Keratinocyte (primary cell): ENCODE measurements at regions not wholly inside any gene's neighbourhood (a gene's known extent, or its start where the extent isn't known, plus 50 kb on each side); places are given as distances from the start of the nearest gene placed in this dataset.

Source experiments
- DNase-seq: peaks from one replicate; pipeline ENCODE4 v3.0.0-alpha.2; 2011; ENCODE audit warnings: low read depth, missing footprints, low spot score
- FAIRE-seq: peaks from 2 replicates; lab custom pipeline; 2011; peaks lifted over from hg19 to GRCh38; lab: Jason Lieb, UNC
- H2AFZ ChIP-seq: 2 replicates; pipeline ENCODE4 v1.6.0; 2012; ENCODE audit warnings: low read length, control low read depth, inconsistent platforms; ENCODE audit not compliant: control insufficient read depth
- H3K27ac ChIP-seq: 2 replicates; pipeline ENCODE4 v1.5.1; 2011; ENCODE audit warnings: low read length; ENCODE audit not compliant: control insufficient read depth, insufficient read depth
- H3K27me3 ChIP-seq: 3 replicates; pipeline ENCODE4 v1.6.0; 2011; ENCODE audit warnings: low read length; ENCODE audit not compliant: control insufficient read depth, insufficient read depth; ENCODE audit errors: extremely low read depth
- H3K36me3 ChIP-seq, 2 experiments: 2 replicates in 1 of 2; 3 replicates in 1 of 2; pipeline ENCODE4 v1.5.1; 2011; ENCODE audit warnings: low read length in 2 of 2, mild to moderate bottlenecking in 1 of 2; ENCODE audit not compliant: control insufficient read depth in 2 of 2, insufficient read depth in 2 of 2; ENCODE audit errors: extremely low read depth in 1 of 2
- H3K4me1 ChIP-seq: 3 replicates; pipeline ENCODE4 v1.5.1; 2011; ENCODE audit warnings: low read length; ENCODE audit not compliant: control insufficient read depth, insufficient read depth; ENCODE audit errors: extremely low read depth
- H3K4me2 ChIP-seq: 3 replicates; pipeline ENCODE4 v1.6.0; 2011; ENCODE audit warnings: low read depth, low read length; ENCODE audit not compliant: control insufficient read depth, insufficient read depth; ENCODE audit errors: extremely low read depth
- H3K4me3 ChIP-seq, 3 experiments: fragments of 200-600 bp in 1 of 3; sonication (generic) in 1 of 3; 2 replicates in 2 of 3; 3 replicates in 1 of 3; pipeline ENCODE4 v1.5.1; 2011 to 2016; ENCODE audit warnings: low read length in 3 of 3, mild to moderate bottlenecking in 3 of 3, control low read depth in 2 of 3, inconsistent platforms in 1 of 3, low read depth in 1 of 3, mixed read lengths in 1 of 3, mixed run types in 1 of 3, moderate library complexity in 1 of 3; ENCODE audit not compliant: control insufficient read depth in 2 of 3, insufficient read depth in 2 of 3; ENCODE audit errors: extremely low read depth in 1 of 3
- H3K79me2 ChIP-seq: 2 replicates; pipeline ENCODE4 v1.6.0; 2012; ENCODE audit warnings: low read length; ENCODE audit not compliant: control insufficient read depth, insufficient read depth
- H3K9ac ChIP-seq: 3 replicates; pipeline ENCODE4 v1.6.0; 2011; ENCODE audit warnings: low read length; ENCODE audit not compliant: control insufficient read depth, insufficient read depth; ENCODE audit errors: extremely low read depth
- H3K9me1 ChIP-seq: 3 replicates; pipeline ENCODE4 v1.6.0; 2011; ENCODE audit warnings: low read length; ENCODE audit not compliant: control insufficient read depth, insufficient read depth; ENCODE audit errors: extremely low read depth
- H3K9me3 ChIP-seq: 2 replicates; pipeline ENCODE4 v1.5.1; 2012; ENCODE audit warnings: low read depth, low read length; ENCODE audit not compliant: control insufficient read depth
- H4K20me1 ChIP-seq: 3 replicates; pipeline ENCODE4 v1.6.0; 2011; ENCODE audit warnings: low read length; ENCODE audit not compliant: control insufficient read depth, insufficient read depth; ENCODE audit errors: extremely low read depth
- EZH2 ChIP-seq: IDR thresholded peaks from one replicate; pipeline ENCODE4 v1.6.1; 2012; ENCODE audit warnings: inconsistent platforms, mild to moderate bottlenecking, low read length, moderate library complexity
- dilution Hi-C: fragments of 300-500 bp; cut with MboI; formaldehyde crosslinking; loops from one replicate; pipeline ENCODE4 v1.7.0; 2020; ENCODE audit warnings: low sequenced_read_pairs; ENCODE audit not compliant: extremely low pct_ligation_motif_present
- TF ChIP-seq, protein P1 (sequence below), 3 experiments: IDR thresholded peaks in 1 of 3; conservative IDR thresholded peaks in 1 of 3; optimal IDR thresholded peaks in 1 of 3; 2 replicates in 2 of 3; 3 replicates in 1 of 3; pipeline versions ENCODE3 to v1.5.1; 2011; ENCODE audit warnings: low read length in 3 of 3, mild to moderate bottlenecking in 3 of 3, moderate library complexity in 2 of 3, control low read depth in 1 of 3, inconsistent platforms in 1 of 3; ENCODE audit not compliant: insufficient read depth in 2 of 3; ENCODE audit errors: extremely low read depth in 1 of 3

- Histone ChIP-seq H3K36me3 (no peaks in the 10 kb centered on the region), H3K9ac (no peak overlapping the region), H3K9me3 (no peaks in the 10 kb centered on the region), H3K27ac (no peak overlapping the region), H2AFZ (no peak overlapping the region), H4K20me1 (no peaks in the 10 kb centered on the region), H3K4me3 (no peak overlapping the region), H3K4me2 (no peak overlapping the region), H3K9me1 (no peaks in the 10 kb centered on the region), H3K79me2 (no peaks in the 10 kb centered on the region), H3K4me1 (no peaks in the 10 kb centered on the region), H3K27me3 (no peaks in the 10 kb centered on the region)
- no peak for FAIRE-seq
- no peak for TF ChIP-seq EZH2
- TF ChIP-seq, protein P1, sequence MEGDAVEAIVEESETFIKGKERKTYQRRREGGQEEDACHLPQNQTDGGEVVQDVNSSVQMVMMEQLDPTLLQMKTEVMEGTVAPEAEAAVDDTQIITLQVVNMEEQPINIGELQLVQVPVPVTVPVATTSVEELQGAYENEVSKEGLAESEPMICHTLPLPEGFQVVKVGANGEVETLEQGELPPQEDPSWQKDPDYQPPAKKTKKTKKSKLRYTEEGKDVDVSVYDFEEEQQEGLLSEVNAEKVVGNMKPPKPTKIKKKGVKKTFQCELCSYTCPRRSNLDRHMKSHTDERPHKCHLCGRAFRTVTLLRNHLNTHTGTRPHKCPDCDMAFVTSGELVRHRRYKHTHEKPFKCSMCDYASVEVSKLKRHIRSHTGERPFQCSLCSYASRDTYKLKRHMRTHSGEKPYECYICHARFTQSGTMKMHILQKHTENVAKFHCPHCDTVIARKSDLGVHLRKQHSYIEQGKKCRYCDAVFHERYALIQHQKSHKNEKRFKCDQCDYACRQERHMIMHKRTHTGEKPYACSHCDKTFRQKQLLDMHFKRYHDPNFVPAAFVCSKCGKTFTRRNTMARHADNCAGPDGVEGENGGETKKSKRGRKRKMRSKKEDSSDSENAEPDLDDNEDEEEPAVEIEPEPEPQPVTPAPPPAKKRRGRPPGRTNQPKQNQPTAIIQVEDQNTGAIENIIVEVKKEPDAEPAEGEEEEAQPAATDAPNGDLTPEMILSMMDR (optimal IDR thresholded peaks at IDR 0.05 in 1 of 3, IDR thresholded peaks at IDR 0.05 in 1 of 3, conservative IDR thresholded peaks at IDR 0.05 in 1 of 3; ENCODE audit: extremely low read depth in 1 of 3, insufficient read depth in 2 of 3, low read length in 3 of 3): no peak
- DNase-seq: no peak
- dilution Hi-C loops: no loop called here
Measured at GRCh38 chr10:64731016-64731415, 1209.8 kb downstream of the REEP3 start.

GRCh38 chr10:64732372-64732957, 1211.3 kb downstream of the REEP3 start:
- FAIRE-seq (no peak), DNase-seq (no peak)
- no peak overlapping the region for H3K27ac ChIP-seq
- dilution Hi-C loops: no loop called here
- H3K9me1 ChIP-seq: no peaks in the 10 kb centered on the region
- H3K79me2 ChIP-seq: no peaks in the 10 kb centered on the region
- H3K36me3 ChIP-seq: no peaks in the 10 kb centered on the region
- H3K4me2 ChIP-seq: no peak overlapping the region
- H2AFZ ChIP-seq: no peak overlapping the region
- H3K4me1 ChIP-seq: no peaks in the 10 kb centered on the region
- no peaks in the 10 kb centered on the region for H3K9me3 ChIP-seq
- TF ChIP-seq EZH2: no peak
- TF ChIP-seq, protein P1 (optimal IDR thresholded peaks at IDR 0.05 in 1 of 3, IDR thresholded peaks at IDR 0.05 in 1 of 3, conservative IDR thresholded peaks at IDR 0.05 in 1 of 3; ENCODE audit: extremely low read depth in 1 of 3, insufficient read depth in 2 of 3, low read length in 3 of 3): no peak
- no peaks in the 10 kb centered on the region for H3K27me3 ChIP-seq
- H3K4me3 ChIP-seq: no peak overlapping the region
- no peak overlapping the region for H3K9ac ChIP-seq
- no peaks in the 10 kb centered on the region for H4K20me1 ChIP-seq
